Left lobe of liver (tissue), 2 donors: ENCODE measurements at regions not wholly inside any gene's neighbourhood (a gene's known extent, or its start where the extent isn't known, plus 50 kb on each side); places are given as distances from the start of the nearest gene placed in this dataset.
"Not testable (repeated sequence)": the region's sequence is repeated elsewhere in the genome, so short reads cannot be mapped to it uniquely, and the experiment has no call there.

Experiments
- ATAC-seq: fragments of 200-7000 bp; cut with Tn5 transposase; one replicate; pipeline ENCODE4 v1.9.1; 2020; ENCODE audit warnings: mild to moderate bottlenecking, moderate library complexity
- DNase-seq: peaks from one replicate; pipeline ENCODE4 v3.0.0-alpha.2; 2020; ENCODE audit warnings: low spot score
- donor health status: DM: no; HTN: no; CAD: no; lungs with moderate emphysema.
- donor health status: DM: no; HTN: yes; CAD: no.

- not testable (repeated sequence) for ATAC-seq, DNase-seq
Measured at GRCh38 chr3:17812328-17812727, 69.9 kb upstream of the TBC1D5 start.

DNA sequence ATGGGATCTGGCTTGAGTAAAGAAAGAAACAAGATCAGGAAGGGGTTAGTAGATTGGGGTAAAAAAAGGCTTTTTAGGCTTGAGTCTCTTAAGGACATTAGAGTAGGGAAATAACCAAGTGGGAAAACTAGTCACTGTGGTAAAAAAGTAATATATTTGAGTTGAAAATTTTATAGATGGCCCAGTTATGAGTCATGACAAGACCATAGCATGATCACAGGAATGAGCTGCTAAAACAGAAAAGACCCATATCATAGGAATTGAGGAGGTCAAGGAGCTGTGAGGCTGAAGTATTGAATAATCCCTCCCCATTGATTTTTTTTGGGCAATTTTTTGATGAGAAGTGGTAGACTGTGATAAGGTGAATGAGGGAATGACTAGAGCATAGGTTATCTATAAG lies 69.2 kb upstream of the TBC1D5 start:
- DNase-seq, result no peak

GRCh38 chr3:17810759-17811158 lies 68.3 kb upstream of the TBC1D5 start:
- ATAC-seq (peak; percentile 80), DNase-seq (no peak)

More for the DNA sequence above, 69.2 kb upstream of the TBC1D5 start:
- ATAC-seq, result no peak

- no peak for ATAC-seq
Measured at GRCh38 chr3:17808994-17809393, 66.6 kb upstream of the TBC1D5 start.

DNA sequence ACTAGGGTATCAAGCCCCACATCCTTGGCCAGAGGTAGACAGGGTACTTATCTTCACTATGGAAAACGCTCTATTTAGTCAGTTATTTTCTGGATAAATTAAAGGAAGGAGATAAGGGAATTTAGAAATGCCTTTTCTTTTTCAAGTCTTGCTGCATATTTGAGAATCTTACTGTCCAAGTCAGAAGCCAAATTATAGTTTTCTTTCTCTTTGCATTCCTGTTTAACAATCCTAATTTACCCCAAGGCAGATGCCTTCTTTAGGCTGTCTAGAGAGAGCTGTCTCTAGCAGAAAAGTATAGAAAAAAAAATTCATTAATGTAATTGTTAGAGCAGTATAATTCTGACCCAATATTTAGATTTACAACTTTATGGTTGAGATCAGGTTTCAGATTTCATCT lies 64.4 kb upstream of the TBC1D5 start:
- ATAC-seq, result no peak

More at GRCh38 chr3:17808994-17809393, 66.6 kb upstream of the TBC1D5 start:
- DNase-seq, result no peak

DNA sequence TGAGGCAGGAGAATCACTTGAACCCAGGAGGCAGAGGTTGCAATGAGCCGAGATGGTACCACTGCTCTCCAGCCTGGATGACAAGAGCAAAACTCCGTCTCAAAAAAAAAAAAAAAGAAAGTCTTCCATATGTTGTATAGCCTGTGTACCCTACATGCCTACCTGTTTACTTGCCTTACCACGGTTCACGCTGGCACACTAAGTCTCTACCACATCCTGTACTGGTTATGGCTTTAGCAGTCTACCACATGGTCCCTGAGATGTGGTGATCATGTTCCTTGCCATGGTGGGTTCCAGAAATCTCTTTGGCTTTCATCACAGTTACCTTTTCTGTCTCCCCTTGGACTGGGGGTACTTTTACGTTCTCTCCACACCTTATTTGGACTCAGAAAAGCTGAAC lies 63.8 kb upstream of the TBC1D5 start:
- ATAC-seq (no peak), DNase-seq (no peak)

More for the DNA sequence above, 64.4 kb upstream of the TBC1D5 start:
- no peak for DNase-seq

- ATAC-seq, result no peak
- no peak for DNase-seq
Measured at GRCh38 chr3:17805461-17805940, 63.1 kb upstream of the TBC1D5 start.

DNA sequence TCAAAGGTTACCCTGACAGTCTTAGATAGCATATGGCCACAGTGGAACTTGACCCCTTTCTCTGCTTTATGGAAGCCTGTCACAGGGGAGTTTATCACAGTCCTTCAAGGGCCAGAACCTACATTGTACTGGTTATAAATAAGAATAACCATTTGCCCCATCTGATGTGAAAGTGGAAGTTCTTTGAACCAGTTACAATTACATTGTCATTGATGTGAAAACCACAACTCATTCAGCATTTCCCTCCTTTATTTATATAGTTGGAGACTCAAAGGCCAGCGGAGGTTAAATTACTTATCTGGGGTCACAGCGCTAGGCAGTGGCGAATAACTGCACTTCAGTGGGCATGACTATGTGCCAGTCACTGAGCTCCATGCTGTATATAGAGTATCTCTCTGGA lies 60.5 kb upstream of the TBC1D5 start:
- no peak for DNase-seq

GRCh38 chr3:17801131-17801530 lies 58.7 kb upstream of the TBC1D5 start:
- ATAC-seq, result no peak
- no peak for DNase-seq

More for the DNA sequence above, 60.5 kb upstream of the TBC1D5 start:
- no peak for ATAC-seq

DNA sequence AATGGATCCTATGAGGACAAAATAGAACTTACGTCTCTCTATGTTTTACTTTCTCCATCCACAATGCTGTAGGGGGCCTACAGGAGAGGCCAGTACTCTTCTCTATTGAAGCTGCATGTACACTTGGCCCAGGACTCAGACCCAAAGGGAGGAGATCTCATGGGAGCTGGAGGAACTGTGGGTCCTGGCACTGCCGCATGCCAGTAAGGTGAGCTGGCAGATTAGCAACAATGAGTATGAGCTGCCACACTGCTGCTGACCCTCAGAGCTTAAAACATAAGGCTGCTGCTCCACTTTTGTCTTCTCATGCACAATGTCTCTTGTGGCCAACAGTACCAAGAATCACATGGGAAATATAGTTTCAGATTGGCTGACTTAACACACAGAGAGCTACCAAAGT lies 57.8 kb upstream of the TBC1D5 start:
- DNase-seq, result no peak
- no peak for ATAC-seq

- DNase-seq, result no peak
- no peak for ATAC-seq
Measured at GRCh38 chr3:17799312-17799711, 56.9 kb upstream of the TBC1D5 start.

DNA sequence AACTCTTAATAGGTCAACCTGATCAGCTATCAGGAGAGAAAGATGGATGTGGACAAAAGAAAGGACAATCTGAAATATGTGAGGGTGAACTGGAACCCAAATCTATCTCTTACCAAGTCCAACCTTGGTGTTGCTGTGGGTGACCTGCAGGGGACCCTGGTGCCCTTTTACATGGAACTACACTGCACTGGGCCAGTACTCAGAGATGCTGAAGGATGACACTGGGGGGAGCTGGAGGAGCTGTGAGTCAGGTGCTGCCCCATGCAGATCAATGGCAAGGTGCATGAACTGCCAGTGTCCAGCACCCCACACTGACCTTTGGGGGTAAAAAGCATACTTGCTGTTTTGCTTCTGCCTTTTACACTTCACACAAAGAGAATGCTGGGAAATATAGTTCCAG lies 55.6 kb upstream of the TBC1D5 start:
- ATAC-seq (no peak), DNase-seq (no peak)

DNA sequence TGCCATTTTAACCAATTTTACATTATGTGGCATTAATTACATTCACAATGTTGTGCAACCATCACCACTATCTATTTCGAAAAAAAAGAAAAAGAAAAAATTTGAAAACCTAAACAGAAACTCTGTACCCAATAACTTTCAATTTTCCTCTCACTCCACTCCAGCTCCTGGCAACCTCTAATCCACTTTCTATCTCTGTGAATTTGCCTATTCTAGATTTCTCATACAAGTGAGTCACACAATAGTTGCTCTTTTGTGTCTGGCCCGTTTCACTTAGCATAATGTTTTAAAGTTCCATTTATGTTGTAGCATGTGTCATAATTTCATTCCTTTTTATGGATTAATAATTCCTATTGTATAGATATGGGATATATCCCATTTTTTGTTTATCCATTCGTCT lies 53.3 kb upstream of the TBC1D5 start:
- DNase-seq (no peak), ATAC-seq (no peak)

- DNase-seq (no peak), ATAC-seq (no peak)
Measured at GRCh38 chr3:17795280-17795679, 52.8 kb upstream of the TBC1D5 start.

DNA sequence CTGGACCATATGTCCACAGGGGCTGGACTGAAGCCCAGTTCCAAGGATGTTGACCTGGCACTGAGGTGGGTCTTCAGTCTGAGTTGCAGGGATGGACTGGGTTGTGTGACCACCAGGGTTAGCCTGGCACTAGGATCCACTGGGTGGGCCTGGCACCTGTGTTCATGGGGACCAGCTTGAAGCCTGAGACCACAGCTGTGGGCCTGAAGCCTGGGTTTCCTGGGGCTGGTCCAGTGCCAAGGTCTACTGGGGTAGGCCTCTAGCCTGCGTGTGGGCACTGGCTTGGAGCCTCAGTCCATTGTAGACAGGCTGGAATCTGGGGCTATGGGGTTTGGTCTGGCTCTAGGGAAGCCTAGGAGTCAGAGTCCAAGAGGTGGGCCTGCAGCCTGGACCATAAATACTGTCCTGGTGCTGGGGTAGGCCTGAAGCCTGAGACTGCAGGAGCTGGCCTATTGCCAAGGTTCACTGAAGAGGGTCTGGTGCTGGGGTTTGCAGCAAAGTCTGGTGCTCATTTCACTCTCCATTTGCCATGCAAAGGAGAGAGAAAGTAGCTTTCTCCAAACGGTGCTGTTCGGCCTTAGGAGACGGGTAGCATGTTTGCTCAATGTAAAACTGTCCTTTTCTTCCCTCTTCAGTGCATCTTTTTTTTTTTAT lies 51.2 kb upstream of the TBC1D5 start:
- ATAC-seq (no peak), DNase-seq (no peak)
